CD14-positive monocyte (primary cell): ENCODE measurements at regions not wholly inside any gene's neighbourhood (a gene's known extent, or its start where the extent isn't known, plus 50 kb on each side); places are given as distances from the start of the nearest gene placed in this dataset.
"Not testable (repeated sequence)": the region's sequence is repeated elsewhere in the genome, so short reads cannot be mapped to it uniquely, and the experiment has no call there.

Source experiments
- DNase-seq, 3 donors: peaks; one replicate each; pipeline ENCODE4 v3.0.0-alpha.2; 2011 to 2022
- H2AFZ ChIP-seq: 2 replicates; pipeline ENCODE4 v1.6.0; 2012; ENCODE audit warnings: mild to moderate bottlenecking, low read depth, low read length, inconsistent platforms; ENCODE audit not compliant: insufficient read depth, poor library complexity, severe bottlenecking
- H3K27ac ChIP-seq, 2 donors: 1 replicate in 1 of 2; 2 replicates in 1 of 2; pipeline ENCODE4 v1.5.1; 2012 to 2013; ENCODE audit warnings: low read length in 2 of 2, control low read depth in 1 of 2, inconsistent platforms in 1 of 2, low read depth in 1 of 2, mild to moderate bottlenecking in 1 of 2
- H3K27me3 ChIP-seq, 2 donors: one replicate each; pipeline versions ENCODE4 v1.6.0 to v1.6.1; 2011 to 2013; ENCODE audit warnings: low read length in 2 of 2; ENCODE audit not compliant: control insufficient read depth in 2 of 2, insufficient read depth in 2 of 2
- H3K36me3 ChIP-seq, 2 donors: replicated peaks in 1 of 2; 1 replicate in 1 of 2; 2 replicates in 1 of 2; pipeline versions ENCODE4 v1.5.1 to v1.6.1; 2012 to 2013; ENCODE audit warnings: low read length in 2 of 2, control low read depth in 1 of 2, inconsistent platforms in 1 of 2, mild to moderate bottlenecking in 1 of 2; ENCODE audit not compliant: insufficient read depth in 2 of 2, control insufficient read depth in 1 of 2
- H3K4me1 ChIP-seq, 2 donors: 1 replicate in 1 of 2; 2 replicates in 1 of 2; pipeline versions ENCODE4 v1.5.1 to v1.6.1; 2012 to 2013; ENCODE audit warnings: low read length in 2 of 2, control low read depth in 1 of 2, inconsistent platforms in 1 of 2, mild to moderate bottlenecking in 1 of 2, moderate library complexity in 1 of 2; ENCODE audit not compliant: insufficient read depth in 2 of 2, control insufficient read depth in 1 of 2
- H3K4me2 ChIP-seq: replicated peaks from 2 replicates; pipeline ENCODE3; 2012; ENCODE audit warnings: low read length, moderate library complexity, mild to moderate bottlenecking; ENCODE audit not compliant: poor library complexity, severe bottlenecking; ENCODE audit errors: extremely low read depth
- H3K4me3 ChIP-seq, 3 experiments: fragments of 200-600 bp in 1 of 3; sonication (generic) in 1 of 3; replicated peaks in 1 of 3; 1 replicate in 2 of 3; 2 replicates in 1 of 3; pipeline ENCODE4 v1.5.1; 2011 to 2013; ENCODE audit warnings: low read length in 3 of 3, mild to moderate bottlenecking in 3 of 3, control low read depth in 2 of 3, low read depth in 2 of 3, inconsistent platforms in 1 of 3, moderate library complexity in 1 of 3
- H3K79me2 ChIP-seq: 2 replicates; pipeline ENCODE4 v1.6.0; 2012; ENCODE audit warnings: mild to moderate bottlenecking, control low read depth, inconsistent platforms, low read length, moderate library complexity; ENCODE audit not compliant: insufficient read depth
- H3K9ac ChIP-seq: 2 replicates; pipeline ENCODE4 v1.6.0; 2017; ENCODE audit warnings: low read length, mild to moderate bottlenecking; ENCODE audit not compliant: insufficient read depth, poor library complexity, severe bottlenecking
- H3K9me3 ChIP-seq, 2 donors: replicated peaks in 1 of 2; 1 replicate in 1 of 2; 2 replicates in 1 of 2; pipeline versions ENCODE4 v1.5.1 to v1.6.1; 2012 to 2013; ENCODE audit warnings: low read length in 2 of 2, control low read depth in 1 of 2; ENCODE audit not compliant: control insufficient read depth in 1 of 2, insufficient read depth in 1 of 2
- H4K20me1 ChIP-seq: 2 replicates; pipeline ENCODE4 v1.6.0; 2012; ENCODE audit warnings: mild to moderate bottlenecking, low read length, control low read depth, moderate library complexity; ENCODE audit not compliant: insufficient read depth
- H3K27ac Mint-ChIP-seq, 7 donors: one replicate each; pipeline ENCODE4 v1.8.0; 2020; ENCODE audit warnings: mild to moderate bottlenecking in 7 of 7, mixed read lengths in 7 of 7, moderate library complexity in 6 of 7, inconsistent platforms in 2 of 7
- H3K27me3 Mint-ChIP-seq, 3 donors: one replicate each; pipeline ENCODE4 v1.8.0; 2021 to 2022; ENCODE audit warnings: low read depth in 3 of 3, mild to moderate bottlenecking in 3 of 3, mixed read lengths in 3 of 3, moderate library complexity in 3 of 3, inconsistent platforms in 1 of 3
- H3K36me3 Mint-ChIP-seq, 2 donors: one replicate each; pipeline ENCODE4 v1.8.0; 2020; ENCODE audit warnings: mixed read lengths in 2 of 2, inconsistent platforms in 1 of 2, mild to moderate bottlenecking in 1 of 2
- H3K4me1 Mint-ChIP-seq: one replicate; pipeline ENCODE4 v1.8.0; 2020; ENCODE audit warnings: mild to moderate bottlenecking, mixed read lengths
- H3K4me3 Mint-ChIP-seq, 2 donors: one replicate each; pipeline ENCODE4 v1.8.0; 2020; ENCODE audit warnings: mild to moderate bottlenecking in 2 of 2, mixed read lengths in 2 of 2, moderate library complexity in 1 of 2
- H3K9me3 Mint-ChIP-seq, 7 donors: one replicate each; pipeline ENCODE4 v1.8.0; 2020 to 2022; ENCODE audit warnings: mixed read lengths in 7 of 7, mild to moderate bottlenecking in 6 of 7, moderate library complexity in 6 of 7, inconsistent platforms in 2 of 7
- CTCF ChIP-seq: fragments of 200-600 bp; IDR thresholded peaks from one replicate; pipeline ENCODE4 v1.8.0; 2022; ENCODE audit warnings: antibody characterized with exemption, mild to moderate bottlenecking
- WGBS: methylation state at CpG from one replicate; pipeline ENCODE4 v1.1.5; 2013; ENCODE audit warnings: missing lambda C conversion rate; ENCODE audit not compliant: insufficient coverage; 5-methylcytosine and 5-hydroxymethylcytosine counted together
- intact Hi-C, 2 donors: fragments of 100-400 bp; cut with micrococcal nuclease; formaldehyde crosslinking; loops; one replicate each; pipeline versions ENCODE4 v1.15.0 to v1.15.1; 2023

- DNase-seq: no peak
- no peak overlapping the region for H2AFZ ChIP-seq
- H3K36me3 ChIP-seq: no peaks in the 10 kb centered on the region
- Mint-ChIP-seq H3K27ac (no peak overlapping the region), H3K36me3 (no peaks in the 10 kb centered on the region), H3K4me1 (no peaks in the 10 kb centered on the region), H3K27me3 (peaks cover 25 to 37% (median 31%) of the 10 kb centered on the region in 3 donors), H3K9me3 (peaks cover 0 to 5% (median 0%) of the 10 kb centered on the region in 7 donors), H3K4me3 (peak overlapping the region in 1 of 2 donors; percentile 10)
- H3K4me1 ChIP-seq: no peaks in the 10 kb centered on the region
- H3K9ac ChIP-seq: no peak overlapping the region
- H3K4me3 ChIP-seq: no peak overlapping the region
- no peaks in the 10 kb centered on the region for H3K9me3 ChIP-seq
- no peaks in the 10 kb centered on the region for H3K79me2 ChIP-seq
- H3K27me3 ChIP-seq: peaks cover 0 to 10% of the 10 kb centered on the region in 2 donors
- no peaks in the 10 kb centered on the region for H4K20me1 ChIP-seq
- TF ChIP-seq CTCF: no peak
- H3K4me2 ChIP-seq: no peak overlapping the region
- WGBS: 96% methylated on average over 14 of the region's 23 CpGs
- H3K27ac ChIP-seq: no peak overlapping the region
- intact Hi-C loops: no loop called here
Observed at GRCh38 chr2:2721296-2721835, 390.3 kb upstream of the MYT1L start.

DNA sequence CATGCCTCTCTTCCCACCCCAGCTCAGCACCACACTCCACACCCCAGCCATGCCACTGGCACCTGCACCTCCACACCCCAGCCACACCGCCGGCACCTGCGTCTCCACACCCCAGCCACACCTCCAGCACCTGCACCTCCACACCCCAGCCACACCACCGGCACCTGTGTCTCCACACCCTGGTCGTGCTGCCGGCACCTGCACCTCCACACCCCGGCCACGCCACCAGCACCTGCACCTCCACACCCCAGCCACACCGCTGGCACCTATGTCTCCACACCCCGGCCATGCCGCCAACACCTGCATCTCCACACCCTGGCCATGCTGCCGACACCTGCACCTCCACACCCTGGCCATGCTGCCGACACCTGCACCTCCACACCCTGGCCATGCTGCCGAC is 389.7 kb upstream of the MYT1L start:
- H3K27me3 Mint-ChIP-seq: peaks cover 31 to 43% (median 37%) of the 10 kb centered on the region in 3 donors
- intact Hi-C loops, H3K27ac ChIP-seq, H3K9me3 ChIP-seq, H2AFZ ChIP-seq, H3K4me1 Mint-ChIP-seq, H3K4me3 ChIP-seq, H3K9ac ChIP-seq, H3K4me3 Mint-ChIP-seq, H3K9me3 Mint-ChIP-seq, H3K36me3 Mint-ChIP-seq, H3K4me2 ChIP-seq, H3K4me1 ChIP-seq, DNase-seq, H4K20me1 ChIP-seq, H3K27ac Mint-ChIP-seq, H3K36me3 ChIP-seq, H3K79me2 ChIP-seq: not testable (repeated sequence)
- 78% methylated on average over 10 of the region's 14 CpGs for WGBS
- H3K27me3 ChIP-seq: peaks cover 0 to 15% of the 10 kb centered on the region in 2 donors
